ENCODE measurements at regions not wholly inside any gene's neighbourhood (a gene's known extent, or its start where the extent isn't known, plus 50 kb on each side); places are given as distances from the start of the nearest gene placed in this dataset.

GRCh38 chr13:105196052-105196451 lies 1339.4 kb downstream of the EFNB2 start:
- Histone ChIP-seq H3K4me3 (ENCODE audit: low read length in 2 of 2) (no peak overlapping the region), H3K36me3 (replicated peaks in 1 of 2; ENCODE audit: control insufficient read depth in 2 of 2, insufficient read depth in 2 of 2, low read length in 2 of 2) (no peaks in the 10 kb centered on the region), H2BK12ac (ENCODE audit: low read length) (no peak overlapping the region), H3K4me1 (ENCODE audit: control insufficient read depth in 2 of 2, insufficient read depth in 1 of 2, low read depth in 1 of 2, low read length in 2 of 2) (peaks cover 0 to 3% of the 10 kb centered on the region in 2 donors), H3K27ac (replicated peaks; ENCODE audit: low read length) (no peak overlapping the region), H2BK5ac (ENCODE audit: low read length) (no peak overlapping the region), H2AK5ac (ENCODE audit: low read depth, low read length) (no peak overlapping the region), H3K9ac (ENCODE audit: low read depth, low read length, poor library complexity) (no peak overlapping the region), H3K9me3 (replicated peaks in 1 of 2; ENCODE audit: control insufficient read depth in 2 of 2, insufficient read depth in 1 of 2, low read depth in 1 of 2, low read length in 2 of 2) (no peaks in the 10 kb centered on the region), H3K18ac (ENCODE audit: low read length) (no peak overlapping the region), H3K14ac (ENCODE audit: low read length) (no peak overlapping the region), H2BK120ac (ENCODE audit: low read depth, low read length) (no peak overlapping the region), H2AFZ (ENCODE audit: low read length) (peak overlapping the region; percentile 40), H3K23ac (ENCODE audit: low read depth, low read length, poor library complexity) (no peak overlapping the region), H3K27me3 (ENCODE audit: control insufficient read depth in 3 of 3, insufficient read depth in 3 of 3, low read depth in 1 of 3, low read length in 3 of 3) (no peaks in the 10 kb centered on the region), H3K4me2 (ENCODE audit: insufficient read depth, low read length, poor library complexity, severe bottlenecking) (no peak overlapping the region), H2BK15ac (ENCODE audit: low read length) (no peak overlapping the region), H4K8ac (ENCODE audit: low read depth, low read length) (no peak overlapping the region), H3K79me1 (ENCODE audit: low read depth, low read length) (no peaks in the 10 kb centered on the region), H3K4ac (ENCODE audit: low read length) (no peak overlapping the region), H4K91ac (ENCODE audit: low read depth, low read length, poor library complexity) (no peak overlapping the region)
- no CpG with 5 or more reads among the region's 5 CpGs for WGBS, 2 donors (ENCODE audit: extremely low coverage in 2 of 2, insufficient read length in 2 of 2, insufficient replicate concordance in 1 of 2)
- DNase-seq (ENCODE audit: low spot score), result no peak

DNA sequence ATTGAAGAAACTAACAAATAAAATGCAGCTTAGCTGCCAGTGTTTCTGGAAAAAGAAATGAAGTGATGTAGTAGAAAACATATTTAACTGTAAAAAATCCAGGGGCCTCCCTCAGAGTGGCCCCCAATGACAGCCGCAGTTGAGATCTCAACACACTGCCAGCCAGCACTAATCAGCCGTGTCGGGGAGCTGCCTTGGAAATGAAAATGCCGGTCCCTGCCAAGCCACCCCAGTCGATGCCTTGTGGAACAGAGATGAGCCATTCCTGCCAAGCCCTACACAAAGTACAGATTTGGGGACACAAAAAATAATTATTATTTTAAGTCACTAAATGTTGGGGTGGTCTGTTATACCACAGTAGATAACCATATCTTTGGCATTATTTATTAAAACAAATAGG lies 1342.4 kb downstream of the EFNB2 start:
- Histone ChIP-seq H2AFZ (ENCODE audit: low read length) (no peak overlapping the region), H3K9ac (ENCODE audit: low read depth, low read length, poor library complexity) (no peak overlapping the region), H3K27me3 (ENCODE audit: control insufficient read depth in 3 of 3, insufficient read depth in 3 of 3, low read depth in 1 of 3, low read length in 3 of 3) (no peaks in the 10 kb centered on the region), H2AK5ac (ENCODE audit: low read depth, low read length) (no peak overlapping the region), H2BK5ac (ENCODE audit: low read length) (no peak overlapping the region), H3K79me1 (ENCODE audit: low read depth, low read length) (no peaks in the 10 kb centered on the region), H3K4me2 (ENCODE audit: insufficient read depth, low read length, poor library complexity, severe bottlenecking) (no peak overlapping the region), H2BK12ac (ENCODE audit: low read length) (no peak overlapping the region), H2BK15ac (ENCODE audit: low read length) (no peak overlapping the region), H3K18ac (ENCODE audit: low read length) (no peak overlapping the region), H4K8ac (ENCODE audit: low read depth, low read length) (no peak overlapping the region), H4K91ac (ENCODE audit: low read depth, low read length, poor library complexity) (no peak overlapping the region), H3K4ac (ENCODE audit: low read length) (no peak overlapping the region), H3K9me3 (replicated peaks in 1 of 2; ENCODE audit: control insufficient read depth in 2 of 2, insufficient read depth in 1 of 2, low read depth in 1 of 2, low read length in 2 of 2) (no peaks in the 10 kb centered on the region), H3K14ac (ENCODE audit: low read length) (no peak overlapping the region), H3K23ac (ENCODE audit: low read depth, low read length, poor library complexity) (no peak overlapping the region), H3K4me1 (ENCODE audit: control insufficient read depth in 2 of 2, insufficient read depth in 1 of 2, low read depth in 1 of 2, low read length in 2 of 2) (peaks cover 0 to 3% of the 10 kb centered on the region in 2 donors), H2BK120ac (ENCODE audit: low read depth, low read length) (no peak overlapping the region), H3K36me3 (replicated peaks in 1 of 2; ENCODE audit: control insufficient read depth in 2 of 2, insufficient read depth in 2 of 2, low read length in 2 of 2) (no peaks in the 10 kb centered on the region), H3K4me3 (ENCODE audit: low read length in 2 of 2) (no peak overlapping the region), H3K27ac (replicated peaks; ENCODE audit: low read length) (no peak overlapping the region)
- no peak for DNase-seq (ENCODE audit: low spot score)
- no CpG with 5 or more reads among the region's 5 CpGs for WGBS, 2 donors (ENCODE audit: extremely low coverage in 2 of 2, insufficient read length in 2 of 2, insufficient replicate concordance in 1 of 2)

DNA sequence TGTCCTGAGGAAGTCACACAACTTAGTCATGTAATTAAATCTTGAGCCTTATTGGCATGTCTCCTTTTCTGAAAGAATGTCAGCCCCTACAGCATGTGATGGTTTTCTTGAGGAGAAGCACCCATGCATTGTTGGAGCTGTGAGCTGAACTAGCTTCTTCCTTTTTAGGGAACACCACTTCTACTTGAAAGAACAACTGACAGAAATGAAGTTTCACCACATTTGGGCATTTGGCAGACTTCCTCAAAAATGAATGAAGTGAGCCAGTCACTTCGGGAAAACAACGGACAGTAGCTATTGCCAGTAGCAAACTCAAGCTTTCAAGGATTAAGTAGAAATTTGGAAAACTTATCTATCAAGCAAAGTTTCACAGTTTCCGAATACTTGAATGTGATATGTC lies 1351.3 kb downstream of the EFNB2 start:
- H3K36me3 ChIP-seq (replicated peaks in 1 of 2; ENCODE audit: control insufficient read depth in 2 of 2, insufficient read depth in 2 of 2, low read length in 2 of 2), result no peaks in the 10 kb centered on the region
- H3K9me3 ChIP-seq (replicated peaks in 1 of 2; ENCODE audit: control insufficient read depth in 2 of 2, insufficient read depth in 1 of 2, low read depth in 1 of 2, low read length in 2 of 2), result no peaks in the 10 kb centered on the region
- H3K4me1 ChIP-seq (ENCODE audit: control insufficient read depth in 2 of 2, insufficient read depth in 1 of 2, low read depth in 1 of 2, low read length in 2 of 2), result no peaks in the 10 kb centered on the region
- H2AFZ ChIP-seq (ENCODE audit: low read length), result peak overlapping the region; percentile 15
- H3K27me3 ChIP-seq (ENCODE audit: control insufficient read depth in 3 of 3, insufficient read depth in 3 of 3, low read depth in 1 of 3, low read length in 3 of 3), result no peaks in the 10 kb centered on the region
- no peaks in the 10 kb centered on the region for H3K79me1 ChIP-seq (ENCODE audit: low read depth, low read length)
- H3K23ac ChIP-seq (ENCODE audit: low read depth, low read length, poor library complexity), result no peak overlapping the region
- no peak for DNase-seq (ENCODE audit: low spot score)
- H3K27ac ChIP-seq (replicated peaks; ENCODE audit: low read length), result no peak overlapping the region
- no peak overlapping the region for H3K14ac ChIP-seq (ENCODE audit: low read length)
- no peak overlapping the region for H2BK120ac ChIP-seq (ENCODE audit: low read depth, low read length)
- no peak overlapping the region for H3K18ac ChIP-seq (ENCODE audit: low read length)
- no peak overlapping the region for H2AK5ac ChIP-seq (ENCODE audit: low read depth, low read length)
- no peak overlapping the region for H2BK12ac ChIP-seq (ENCODE audit: low read length)
- H2BK5ac ChIP-seq (ENCODE audit: low read length), result no peak overlapping the region
- H4K8ac ChIP-seq (ENCODE audit: low read depth, low read length), result no peak overlapping the region
- no peak overlapping the region for H2BK15ac ChIP-seq (ENCODE audit: low read length)
- no peak overlapping the region for H3K4ac ChIP-seq (ENCODE audit: low read length)
- no peak overlapping the region for H3K4me3 ChIP-seq (ENCODE audit: low read length in 2 of 2)
- H3K4me2 ChIP-seq (ENCODE audit: insufficient read depth, low read length, poor library complexity, severe bottlenecking), result no peak overlapping the region
- no peak overlapping the region for H3K9ac ChIP-seq (ENCODE audit: low read depth, low read length, poor library complexity)
- no CpG with 5 or more reads among the region's 3 CpGs for WGBS, 2 donors (ENCODE audit: extremely low coverage in 2 of 2, insufficient read length in 2 of 2, insufficient replicate concordance in 1 of 2)
- H4K91ac ChIP-seq (ENCODE audit: low read depth, low read length, poor library complexity), result no peak overlapping the region

DNA sequence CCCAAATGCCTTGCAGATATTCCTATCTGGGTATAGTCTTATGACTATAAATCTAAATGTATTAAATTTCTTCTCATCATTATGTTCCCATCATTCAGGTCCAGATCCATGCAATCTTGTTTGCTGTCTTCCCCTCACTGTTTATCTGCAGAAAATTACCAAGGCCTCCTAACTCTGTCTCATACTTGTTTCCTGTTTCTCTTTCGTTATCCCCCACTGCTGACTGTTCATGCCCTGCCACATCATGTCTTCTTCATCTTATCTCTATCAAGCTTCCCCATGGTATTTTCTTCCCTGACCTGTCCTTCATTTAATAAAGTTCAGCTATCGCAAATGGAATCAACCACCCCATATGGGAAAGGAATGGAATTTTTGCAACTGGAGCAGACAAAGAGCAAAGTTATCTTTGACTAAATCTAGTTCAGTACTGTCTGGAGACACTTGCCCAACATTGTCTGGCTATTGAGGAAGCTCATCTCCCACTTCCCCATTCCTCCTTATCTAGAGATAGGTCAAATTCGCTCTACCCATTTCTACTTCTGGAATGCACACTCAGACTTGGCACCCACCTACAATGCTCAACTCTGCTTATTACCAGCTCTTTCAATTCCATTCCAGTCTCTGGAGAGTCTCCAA lies 1358.1 kb downstream of the EFNB2 start:
- H3K79me1 ChIP-seq (ENCODE audit: low read depth, low read length), result no peaks in the 10 kb centered on the region
- no peak overlapping the region for H4K91ac ChIP-seq (ENCODE audit: low read depth, low read length, poor library complexity)
- no peak overlapping the region for H3K4ac ChIP-seq (ENCODE audit: low read length)
- no peaks in the 10 kb centered on the region for H3K36me3 ChIP-seq (replicated peaks in 1 of 2; ENCODE audit: control insufficient read depth in 2 of 2, insufficient read depth in 2 of 2, low read length in 2 of 2)
- WGBS, 2 donors (ENCODE audit: extremely low coverage in 2 of 2, insufficient read length in 2 of 2, insufficient replicate concordance in 1 of 2), result no CpG with 5 or more reads among the region's 3 CpGs
- no peak overlapping the region for H2BK12ac ChIP-seq (ENCODE audit: low read length)
- no peak overlapping the region for H3K4me2 ChIP-seq (ENCODE audit: insufficient read depth, low read length, poor library complexity, severe bottlenecking)
- no peak overlapping the region for H3K14ac ChIP-seq (ENCODE audit: low read length)
- no peak overlapping the region for H3K9ac ChIP-seq (ENCODE audit: low read depth, low read length, poor library complexity)
- no peaks in the 10 kb centered on the region for H3K27me3 ChIP-seq (ENCODE audit: control insufficient read depth in 3 of 3, insufficient read depth in 3 of 3, low read depth in 1 of 3, low read length in 3 of 3)
- DNase-seq (ENCODE audit: low spot score), result no peak
- no peak overlapping the region for H3K18ac ChIP-seq (ENCODE audit: low read length)
- H2BK120ac ChIP-seq (ENCODE audit: low read depth, low read length), result no peak overlapping the region
- no peak overlapping the region for H3K27ac ChIP-seq (replicated peaks; ENCODE audit: low read length)
- no peak overlapping the region for H4K8ac ChIP-seq (ENCODE audit: low read depth, low read length)
- H2BK15ac ChIP-seq (ENCODE audit: low read length), result no peak overlapping the region
- H2AK5ac ChIP-seq (ENCODE audit: low read depth, low read length), result no peak overlapping the region
- no peaks in the 10 kb centered on the region for H3K9me3 ChIP-seq (replicated peaks in 1 of 2; ENCODE audit: control insufficient read depth in 2 of 2, insufficient read depth in 1 of 2, low read depth in 1 of 2, low read length in 2 of 2)
- no peaks in the 10 kb centered on the region for H3K4me1 ChIP-seq (ENCODE audit: control insufficient read depth in 2 of 2, insufficient read depth in 1 of 2, low read depth in 1 of 2, low read length in 2 of 2)
- no peak overlapping the region for H2AFZ ChIP-seq (ENCODE audit: low read length)
- H2BK5ac ChIP-seq (ENCODE audit: low read length), result no peak overlapping the region
- no peak overlapping the region for H3K4me3 ChIP-seq (ENCODE audit: low read length in 2 of 2)
- H3K23ac ChIP-seq (ENCODE audit: low read depth, low read length, poor library complexity), result no peak overlapping the region

All from neuronal stem cell (in vitro differentiated cells).